HG02759 (cell line): ENCODE measurements at regions not wholly inside any gene's neighbourhood (a gene's known extent, or its start where the extent isn't known, plus 50 kb on each side); places are given as distances from the start of the nearest gene placed in this dataset.

Source experiments
- ATAC-seq: cut with Tn5 transposase; IDR thresholded peaks from one replicate; pipeline ENCODE4 v1.9.1; 2021; ENCODE audit warnings: mild to moderate bottlenecking, moderate library complexity; ENCODE audit not compliant: unreplicated experiment

DNA sequence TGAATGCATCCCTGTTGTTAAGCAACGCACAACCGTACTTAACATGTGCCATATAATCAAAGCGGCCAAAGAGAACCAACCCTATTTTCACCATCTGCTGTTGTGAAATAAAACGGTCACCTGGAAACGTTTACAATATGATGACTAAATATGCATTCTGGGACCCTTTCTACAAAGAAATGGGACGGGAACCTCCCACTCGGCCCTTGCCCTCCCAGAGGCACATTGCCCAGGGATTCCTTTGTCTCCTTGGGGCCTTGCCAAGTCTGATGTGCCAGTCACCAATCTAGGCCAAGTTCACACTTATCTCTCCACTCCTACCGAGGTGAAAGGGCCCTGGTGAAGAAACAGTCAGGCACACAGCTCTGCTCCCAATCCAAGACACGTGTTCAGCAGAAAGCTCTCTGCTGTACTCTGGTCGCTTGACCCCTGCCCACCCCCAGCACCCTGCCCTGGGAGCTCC is 427.4 kb upstream of the JARID2 start:
- ATAC-seq = no peak

DNA sequence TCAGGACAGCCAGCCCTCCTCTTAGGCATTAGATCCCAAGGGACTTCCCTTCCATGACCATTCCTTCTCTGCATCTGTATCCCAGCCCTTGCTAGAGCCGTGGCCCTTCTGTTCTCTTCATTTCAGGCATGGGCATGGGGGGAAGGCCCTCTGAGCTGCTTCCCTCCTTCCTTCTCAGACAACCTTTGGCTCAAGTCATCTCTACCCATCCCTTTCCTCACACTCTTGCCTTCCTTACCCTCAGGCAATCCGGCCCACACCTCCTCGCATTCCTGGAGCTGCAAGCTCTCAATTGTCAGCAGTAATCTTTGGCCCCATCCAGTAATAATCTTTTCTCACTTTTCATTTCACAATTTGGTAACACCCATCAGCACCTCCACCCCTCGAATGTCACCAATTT is 426.9 kb upstream of the JARID2 start:
- no peak for ATAC-seq

DNA sequence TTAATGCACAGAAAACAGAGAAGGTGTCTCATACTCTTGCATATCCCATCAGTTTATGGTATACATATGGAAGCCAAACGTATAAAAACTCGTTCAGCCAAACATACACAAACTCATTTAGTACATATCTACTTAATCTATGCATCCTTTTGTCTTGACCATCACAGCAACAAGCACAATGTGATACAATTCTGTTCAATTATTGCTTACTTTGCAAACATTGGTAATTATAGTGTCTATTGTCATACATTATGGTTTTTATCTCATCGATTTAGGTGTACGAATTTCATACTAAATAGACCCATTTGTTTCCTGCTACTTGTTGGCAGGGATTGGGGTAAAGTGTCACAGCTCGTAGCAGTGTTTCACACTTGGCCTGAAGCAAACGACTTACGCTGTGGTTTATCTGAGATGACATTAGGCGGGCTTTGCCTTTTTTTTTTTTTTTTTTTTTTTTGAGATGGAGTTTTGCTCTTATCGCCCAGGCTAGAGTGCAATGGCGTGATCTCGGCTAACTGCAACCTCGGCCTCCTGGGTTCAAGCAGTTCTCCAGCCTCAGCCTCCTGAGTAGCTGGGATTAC is 425.9 kb upstream of the JARID2 start:
- ATAC-seq = no peak

DNA sequence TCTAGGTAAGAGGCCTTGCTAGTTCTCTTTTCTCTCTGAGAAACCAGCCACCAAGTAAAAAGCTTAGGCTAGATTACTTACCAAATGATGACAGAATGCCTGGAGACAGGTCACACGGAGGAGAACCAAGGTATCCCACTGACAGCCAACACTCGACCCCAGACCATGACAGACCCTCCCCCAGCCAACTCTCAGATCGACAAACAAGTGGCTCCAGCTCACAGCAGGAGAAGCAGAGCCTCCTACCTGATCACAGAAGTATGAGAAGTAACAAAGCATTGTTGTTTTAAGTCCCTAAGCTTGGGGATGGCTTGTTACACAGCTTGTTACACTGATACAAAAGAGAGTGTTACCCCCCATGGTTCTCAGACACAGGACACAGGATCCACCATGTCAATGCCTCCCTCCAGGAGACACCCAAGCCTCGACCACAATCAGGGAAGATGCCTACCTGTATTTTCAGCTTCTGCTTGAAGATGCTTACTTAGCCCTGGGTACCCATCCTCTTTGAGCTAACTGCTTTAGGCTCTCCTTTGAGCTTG is 423.8 kb upstream of the JARID2 start:
- no peak for ATAC-seq

DNA sequence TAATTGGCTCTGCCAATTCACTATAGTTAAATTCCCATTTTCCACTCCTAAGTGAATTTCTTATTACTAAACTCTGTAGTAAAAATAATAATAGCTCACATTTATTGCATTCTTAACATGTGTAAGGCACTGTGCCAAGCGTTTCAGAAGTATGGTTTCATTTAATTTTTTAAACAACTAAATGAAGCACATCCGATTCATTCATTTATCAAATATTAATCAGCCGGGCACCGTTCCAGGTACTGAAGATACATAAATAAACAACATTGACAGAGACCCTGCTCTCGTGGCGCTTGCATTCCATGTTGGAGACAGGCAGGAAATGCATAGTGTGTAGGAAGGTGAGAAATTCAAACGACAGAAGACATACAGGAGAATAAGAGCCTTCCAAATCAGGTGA is 423.2 kb upstream of the JARID2 start:
- no peak for ATAC-seq

DNA sequence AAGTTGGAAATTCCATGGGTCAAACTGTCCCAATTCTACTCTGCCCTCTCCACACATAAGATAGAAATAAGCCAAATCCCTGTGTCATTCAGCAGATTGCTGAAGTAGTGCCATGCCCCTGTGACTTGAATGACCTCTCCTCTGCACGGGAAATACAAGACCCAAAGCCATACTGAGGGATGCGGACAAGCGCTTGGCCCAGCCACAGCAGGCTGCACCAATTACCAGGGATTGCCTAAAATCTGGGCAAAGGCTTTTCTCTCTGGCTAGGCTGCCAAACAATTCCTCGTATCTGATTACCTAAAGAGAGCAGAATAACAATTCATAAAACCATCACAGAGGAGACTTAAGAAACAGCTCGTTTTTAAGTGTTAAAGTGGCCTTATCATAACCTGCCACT is 421.8 kb upstream of the JARID2 start:
- no peak for ATAC-seq

GRCh38 chr6:14824484-14825275 is 421.2 kb upstream of the JARID2 start:
- no peak for ATAC-seq

DNA sequence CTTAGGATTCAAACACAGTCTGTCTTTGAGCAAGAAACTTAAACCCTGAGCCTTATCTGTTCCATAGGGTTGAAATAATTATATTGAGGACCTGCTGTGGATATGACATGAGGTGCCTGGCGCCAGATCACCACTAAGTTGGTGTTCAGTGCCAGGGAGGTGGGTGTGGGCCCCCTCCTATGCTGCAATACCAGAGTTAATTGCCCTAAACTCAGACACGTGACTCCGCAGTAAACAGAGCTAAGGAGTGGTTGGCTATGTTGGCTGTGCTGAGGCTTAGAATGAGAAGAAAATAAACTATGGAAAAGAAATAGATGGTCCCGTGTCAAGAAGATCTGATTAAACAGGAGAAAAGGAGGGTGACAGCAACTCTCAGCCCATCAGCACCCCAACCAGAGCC is 419.4 kb upstream of the JARID2 start:
- no peak for ATAC-seq

DNA sequence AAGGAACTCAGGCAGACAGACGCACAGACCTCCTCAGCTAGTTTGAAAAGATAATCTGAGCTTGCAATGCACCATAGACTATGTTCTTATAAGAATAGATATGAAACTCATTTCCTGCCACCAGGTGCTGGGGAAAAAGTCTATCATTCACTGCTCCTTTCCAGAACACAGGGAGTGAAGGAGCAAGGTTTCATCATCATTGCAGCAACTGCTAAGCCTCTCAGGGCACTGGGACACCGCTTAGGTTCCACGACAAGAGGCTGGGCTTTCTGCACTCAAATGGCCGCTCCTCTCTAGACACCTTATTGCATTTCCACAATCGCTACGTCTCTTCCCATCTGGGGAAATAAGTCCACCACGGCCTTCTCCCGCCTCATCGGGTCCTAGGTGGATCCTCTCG is 418.5 kb upstream of the JARID2 start:
- ATAC-seq = no peak

GRCh38 chr6:14828201-14828611 is 417.7 kb upstream of the JARID2 start:
- ATAC-seq = no peak

DNA sequence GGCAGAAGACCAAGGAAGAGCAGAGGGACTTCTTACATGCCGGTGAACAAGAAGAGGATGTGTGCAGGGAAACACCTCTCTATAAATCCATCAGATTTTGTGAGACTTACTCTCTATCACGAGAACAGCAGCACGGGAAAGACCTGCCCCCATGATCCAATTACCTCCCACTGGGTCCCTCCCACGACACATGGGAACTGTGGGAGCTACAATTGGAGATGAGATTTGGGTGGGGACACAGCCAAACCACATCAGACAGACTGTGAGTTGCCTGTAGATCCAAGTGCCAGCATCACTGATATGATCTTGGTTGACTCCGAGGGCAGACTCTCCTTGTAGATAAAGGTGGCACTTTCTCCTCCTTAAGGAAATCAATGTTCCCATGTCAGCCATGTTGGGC is 414.8 kb upstream of the JARID2 start:
- ATAC-seq = no peak

- ATAC-seq = no peak
Measured at GRCh38 chr6:14831937-14832336, 413.9 kb upstream of the JARID2 start.

GRCh38 chr6:14832427-14832826 is 413.4 kb upstream of the JARID2 start:
- no peak for ATAC-seq

DNA sequence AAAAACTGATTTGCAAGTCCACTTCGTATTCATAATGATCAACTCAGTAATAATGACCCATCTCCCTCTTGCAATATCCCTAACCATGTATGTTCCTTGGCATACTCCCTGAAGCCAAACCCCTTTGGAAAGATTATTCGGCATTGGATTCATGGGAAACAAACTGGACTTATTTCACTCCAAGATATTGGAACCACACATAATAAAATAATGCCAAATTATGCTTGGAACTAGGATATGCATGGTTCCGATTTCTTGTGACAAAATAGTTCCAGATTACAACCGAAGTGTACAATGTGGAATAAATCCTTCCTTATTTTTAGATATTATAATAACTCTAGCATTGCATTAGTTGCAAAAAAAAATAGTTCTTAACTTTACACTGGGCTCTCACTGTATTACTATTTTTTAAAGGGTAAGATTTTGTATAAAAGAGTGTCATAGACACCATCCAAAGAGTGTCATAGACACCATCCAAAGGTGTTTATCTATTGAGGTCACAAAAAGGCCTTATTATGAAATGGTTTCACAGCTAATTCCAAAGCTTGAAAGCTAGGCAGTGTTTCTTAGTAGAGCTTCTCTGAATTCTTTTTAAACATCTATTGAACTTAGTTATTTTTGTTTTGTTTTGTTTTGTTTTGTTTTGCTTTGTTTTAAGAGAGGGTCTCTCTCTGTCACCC is 410.9 kb upstream of the JARID2 start:
- no peak for ATAC-seq

- no peak for ATAC-seq
Measured at GRCh38 chr6:14837435-14837834, 408.4 kb upstream of the JARID2 start.

GRCh38 chr6:14838133-14838583 is 407.7 kb upstream of the JARID2 start:
- ATAC-seq = no peak

GRCh38 chr6:14841901-14842421 is 403.9 kb upstream of the JARID2 start:
- ATAC-seq = no peak

DNA sequence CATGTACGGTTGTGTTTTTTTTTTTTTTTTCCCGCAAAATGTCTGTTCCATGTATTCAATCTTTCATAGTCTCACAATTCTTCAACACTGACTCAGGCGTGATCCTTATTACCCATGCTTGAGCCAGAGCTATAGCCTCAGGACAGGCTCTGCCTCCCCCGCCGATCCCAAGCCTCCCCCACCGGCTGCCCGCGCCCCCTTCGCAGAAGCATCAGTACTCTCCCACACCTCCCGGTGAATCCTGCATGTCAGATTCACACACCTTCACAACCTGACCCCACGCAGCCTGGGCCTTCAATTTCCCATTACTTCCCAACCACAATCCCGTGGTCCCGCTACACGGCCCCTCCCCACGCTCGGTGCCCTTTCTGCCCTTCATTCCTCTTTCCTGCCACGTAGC is 401.5 kb upstream of the JARID2 start:
- no peak for ATAC-seq

GRCh38 chr6:14848019-14848418 is 397.9 kb upstream of the JARID2 start:
- ATAC-seq = no peak

DNA sequence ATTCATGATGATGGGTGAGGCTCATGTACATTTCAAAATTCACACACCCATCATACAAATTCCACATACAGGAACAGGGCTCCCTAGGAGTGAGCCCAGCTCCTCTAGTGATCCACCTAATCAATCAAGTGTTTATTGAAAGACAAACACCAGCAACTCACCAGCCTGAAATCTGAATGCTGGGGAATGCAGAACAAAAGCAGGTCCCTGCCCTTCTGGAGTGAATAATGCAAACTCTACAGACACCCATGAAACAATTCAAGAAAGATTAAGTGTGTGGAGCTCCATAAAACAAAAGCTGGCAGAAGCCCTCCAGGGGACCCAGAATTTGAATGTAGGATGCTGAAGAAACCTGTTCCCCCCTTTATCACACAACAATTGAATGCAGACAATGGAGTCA is 396.7 kb upstream of the JARID2 start:
- no peak for ATAC-seq

GRCh38 chr6:14851281-14851680 is 394.6 kb upstream of the JARID2 start:
- no peak for ATAC-seq

DNA sequence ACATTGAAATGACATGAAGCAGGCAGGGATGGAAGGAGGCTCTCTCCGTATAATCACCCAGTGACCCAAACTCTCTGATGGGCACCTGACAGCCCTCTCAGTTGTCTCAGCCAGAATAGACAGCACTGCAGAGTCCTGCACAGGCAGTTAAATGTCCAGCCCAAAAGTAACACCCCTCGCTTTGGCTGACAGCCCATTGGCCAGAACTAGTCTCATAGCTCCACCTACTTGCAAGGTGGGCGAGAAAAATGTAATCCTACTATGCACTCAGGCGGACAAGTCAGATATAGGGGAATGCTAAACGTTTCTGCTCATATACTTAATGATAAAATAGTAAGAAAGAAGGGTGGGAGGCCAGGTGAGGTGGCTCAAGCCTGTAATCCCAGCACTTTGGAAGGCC is 393.5 kb upstream of the JARID2 start:
- ATAC-seq = no peak
